GM19468 (cell line): ENCODE measurements at regions not wholly inside any gene's neighbourhood (a gene's known extent, or its start where the extent isn't known, plus 50 kb on each side); places are given as distances from the start of the nearest gene placed in this dataset.
"Not testable (repeated sequence)": the region's sequence is repeated elsewhere in the genome, so short reads cannot be mapped to it uniquely, and the experiment has no call there.

Source experiments
- ATAC-seq: cut with Tn5 transposase; IDR thresholded peaks from one replicate; pipeline ENCODE4 v1.9.1; 2021; ENCODE audit warnings: mild to moderate bottlenecking, moderate library complexity, moderate number of reproducible peaks; ENCODE audit not compliant: unreplicated experiment; ENCODE audit errors: extremely low read depth

DNA sequence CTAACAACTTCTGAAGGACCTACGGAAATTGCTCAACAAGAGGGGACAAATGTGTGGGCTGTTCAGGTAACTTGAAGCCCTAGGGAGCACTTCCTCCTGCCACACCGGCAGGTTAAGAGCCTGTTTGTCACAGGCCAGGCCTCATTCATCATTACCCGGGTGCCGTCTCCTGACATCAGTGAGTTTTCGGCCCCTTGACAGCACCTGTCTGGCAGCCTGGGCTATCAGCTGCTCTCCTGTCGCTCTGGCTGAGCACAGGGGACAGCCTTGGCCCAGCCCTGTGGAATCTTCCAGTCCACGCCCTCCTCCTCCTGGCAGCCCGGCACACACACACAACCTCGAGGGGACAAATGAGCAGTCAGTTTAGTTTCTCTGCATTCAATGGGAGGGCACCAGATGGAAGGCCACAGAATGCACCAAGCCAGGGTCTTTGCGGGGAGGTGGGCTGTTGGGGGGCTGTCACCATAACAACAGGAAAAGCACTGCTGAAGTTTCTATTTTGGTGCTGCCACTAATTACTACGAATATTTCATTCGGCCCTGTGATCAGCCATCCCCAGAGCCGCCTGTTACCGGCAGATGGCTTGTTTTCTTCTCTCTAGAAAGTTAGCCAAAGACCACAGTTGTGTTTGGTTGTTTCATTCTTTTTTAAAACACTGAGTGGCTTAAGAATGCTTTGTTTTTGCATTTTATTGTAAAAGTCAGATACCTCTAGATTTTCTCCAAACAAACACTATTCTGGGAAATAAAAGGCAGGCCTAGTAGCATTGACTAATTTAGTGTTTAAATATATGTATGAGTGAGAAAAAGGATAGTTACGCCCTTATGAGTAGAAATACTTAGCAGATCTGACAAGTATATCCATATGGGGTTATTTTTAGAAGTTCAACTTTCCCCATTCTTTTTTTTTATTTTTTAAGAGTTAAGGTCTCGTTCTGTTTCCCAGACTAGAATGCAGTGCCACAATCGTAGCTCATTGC lies 189.9 kb upstream of the NDUFV2 start:
- no peak for ATAC-seq

GRCh38 chr18:8913606-8914403 lies 188.7 kb upstream of the NDUFV2 start:
- not testable (repeated sequence) for ATAC-seq

GRCh38 chr18:8914404-8915264 lies 187.9 kb upstream of the NDUFV2 start:
- ATAC-seq = not testable (repeated sequence)

- not testable (repeated sequence) for ATAC-seq
Observed at GRCh38 chr18:8920856-8921787, 181.4 kb upstream of the NDUFV2 start.

- ATAC-seq = no peak
Observed at GRCh38 chr18:8926464-8926863, 176.0 kb upstream of the NDUFV2 start.

- no peak for ATAC-seq
Observed at GRCh38 chr18:8928044-8928443, 174.5 kb upstream of the NDUFV2 start.

- ATAC-seq = no peak
Observed at GRCh38 chr18:8928847-8929780, 173.4 kb upstream of the NDUFV2 start.

DNA sequence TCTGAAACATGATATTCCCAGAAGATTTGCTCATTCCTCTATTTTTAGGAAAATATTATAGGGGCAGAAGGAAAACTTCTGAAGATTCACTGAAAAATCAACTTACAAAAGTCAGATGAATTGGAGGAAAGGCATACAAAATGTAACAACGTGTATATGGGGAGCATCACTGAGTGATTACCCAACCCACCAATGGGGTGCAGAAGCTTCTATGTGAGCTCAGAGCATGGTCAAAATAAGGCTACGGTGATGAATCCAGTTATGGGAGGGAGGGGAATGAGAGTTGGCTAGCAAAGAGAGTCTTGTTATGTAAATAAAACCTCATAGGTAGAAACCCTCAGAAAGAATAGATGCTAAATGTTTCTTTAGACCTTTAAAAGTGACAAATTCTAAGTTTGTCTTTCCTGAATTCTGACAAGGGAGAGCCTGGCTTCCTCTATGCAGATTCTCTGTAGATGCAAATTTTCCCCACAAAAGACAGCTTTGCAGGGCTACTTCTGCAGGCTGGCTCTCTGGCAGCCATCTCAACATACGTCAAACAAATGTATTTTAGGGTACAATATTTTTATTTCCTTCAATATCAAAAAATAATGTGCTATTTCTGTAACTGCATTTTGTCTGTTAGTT lies 171.4 kb upstream of the NDUFV2 start:
- ATAC-seq = no peak

DNA sequence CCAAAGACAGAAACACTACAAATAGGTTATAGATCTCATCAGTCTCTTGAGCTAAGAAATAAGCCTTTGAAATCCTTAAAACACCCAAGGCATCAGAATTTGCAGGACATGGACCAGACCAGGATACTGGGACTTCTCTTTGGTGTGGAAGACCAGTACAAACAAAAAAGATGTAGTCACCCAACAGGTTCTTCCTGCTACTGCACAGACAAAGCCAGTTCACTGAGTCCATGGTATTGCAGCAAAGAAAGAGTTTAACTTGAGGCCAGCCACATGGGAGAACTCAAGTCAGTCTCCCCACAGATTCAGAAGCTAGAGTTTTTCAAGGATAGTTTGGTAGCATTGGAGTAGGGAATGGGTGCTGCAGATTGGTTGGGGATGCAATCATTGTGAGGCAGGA lies 169.6 kb upstream of the NDUFV2 start:
- ATAC-seq = no peak

GRCh38 chr18:8933714-8934284 lies 168.7 kb upstream of the NDUFV2 start:
- no peak for ATAC-seq

- ATAC-seq = not testable (repeated sequence)
Observed at GRCh38 chr18:8935346-8935745, 167.2 kb upstream of the NDUFV2 start.

- ATAC-seq = no peak
Observed at GRCh38 chr18:8936619-8937018, 165.9 kb upstream of the NDUFV2 start.

DNA sequence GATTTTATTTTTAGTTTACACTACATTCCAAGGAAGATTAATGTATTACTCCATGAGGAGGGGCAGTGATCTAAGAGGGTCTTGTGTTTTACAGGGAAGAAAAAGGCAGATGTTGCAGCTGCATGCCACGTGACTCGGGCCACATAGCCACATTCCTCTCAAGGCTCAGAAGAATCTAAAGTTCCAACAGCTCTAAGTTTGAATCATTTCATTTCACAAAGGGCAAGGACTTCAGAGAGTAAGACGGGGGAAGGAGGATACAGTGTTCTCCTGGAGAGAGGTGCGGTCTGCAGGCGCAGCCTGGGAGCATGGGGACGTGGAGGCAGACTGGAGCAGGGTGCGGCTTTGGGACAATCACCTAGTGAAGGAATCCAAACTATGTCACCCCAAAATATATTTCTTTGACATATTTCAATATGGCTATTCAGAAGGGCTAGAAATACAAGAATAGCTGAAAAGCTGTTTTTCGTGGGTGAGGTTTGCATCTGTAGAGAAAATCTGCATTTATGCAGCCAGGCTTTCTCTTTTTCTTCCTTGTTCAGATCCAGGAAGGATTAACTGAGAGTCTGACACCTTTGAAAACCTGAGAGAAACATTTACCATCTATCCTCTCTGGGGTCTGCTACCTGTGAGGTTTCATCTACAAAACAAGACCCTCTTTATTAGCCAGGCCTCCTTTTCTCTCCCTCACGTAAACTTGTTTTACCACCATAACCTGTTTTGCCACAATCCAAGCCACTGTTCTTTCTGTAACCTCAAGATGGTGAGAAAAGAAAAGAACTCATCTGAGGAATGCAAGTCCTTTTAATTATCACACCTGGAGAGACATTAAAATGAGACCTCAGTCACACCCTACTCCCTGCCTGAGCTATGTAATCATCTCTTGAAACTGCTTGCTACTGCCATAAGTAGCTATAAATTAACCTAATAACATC lies 165.1 kb upstream of the NDUFV2 start:
- no peak for ATAC-seq

DNA sequence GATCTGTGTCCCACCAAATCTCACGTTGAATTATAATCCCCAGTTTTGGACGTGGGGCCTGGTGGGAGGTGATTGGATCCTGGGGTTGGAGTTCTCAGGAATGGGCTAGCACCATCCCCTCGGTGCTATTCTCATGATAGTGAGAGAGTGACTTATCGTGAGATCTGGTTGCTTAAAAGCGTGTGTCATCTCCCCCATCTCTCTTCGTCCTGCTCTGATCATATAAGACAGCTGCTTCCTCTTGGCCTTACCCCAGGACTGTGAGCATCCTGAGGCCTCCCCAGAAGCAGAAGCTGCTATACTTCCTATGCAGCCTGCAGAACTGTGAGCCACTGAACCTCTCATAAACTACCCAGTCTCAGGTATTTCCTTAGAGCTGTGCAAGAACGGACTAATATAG lies 163.7 kb upstream of the NDUFV2 start:
- ATAC-seq = no peak

- no peak for ATAC-seq
Observed at GRCh38 chr18:8942021-8942908, 160.2 kb upstream of the NDUFV2 start.
